PC-9 (cell line): ENCODE measurements at regions not wholly inside any gene's neighbourhood (a gene's known extent, or its start where the extent isn't known, plus 50 kb on each side); places are given as distances from the start of the nearest gene placed in this dataset.
A peak's percentile ranks its signal among the peaks of the same experiment; 100 is the strongest.

Experiments used
- BruUV-seq: library from RNA; stranded (reverse); fragments of 400-500 nt; replicated peaks from 2 replicates; lab custom pipeline; 2021; lab: Mats Ljungman, UMichigan
- CTCF ChIA-PET: fragments of 300-600 bp; sonication (Branson Sonifier 250); formaldehyde crosslinking; loops from one replicate; lab custom pipeline; 2022; ENCODE audit warnings: antibody characterized with exemption; lab: Charles Lee
- POLR2A ChIA-PET: fragments of 300-600 bp; sonication (Branson Sonifier 250); formaldehyde crosslinking; loops from one replicate; lab custom pipeline; 2022; ENCODE audit warnings: antibody characterized with exemption; ENCODE audit not compliant: unreplicated experiment; lab: Charles Lee
- DNase-seq, 2 experiments: peaks; one replicate each; pipeline versions ENCODE4 v3.0.0 to v3.0.0-alpha.2; 2015 to 2022; ENCODE audit warnings: mixed read lengths in 1 of 2
- H2AFZ ChIP-seq: fragments of 200-600 bp; sonication (generic); 2 replicates; pipeline ENCODE4 v1.8.1; 2017; ENCODE audit warnings: antibody characterized with exemption
- H3F3A ChIP-seq: fragments of 200-600 bp; sonication (generic); 2 replicates; pipeline ENCODE4 v1.8.1; 2017; ENCODE audit warnings: antibody characterized with exemption, mild to moderate bottlenecking, low read depth; ENCODE audit not compliant: insufficient read depth
- H3K27ac ChIP-seq: fragments of 200-600 bp; sonication (generic); 2 replicates; pipeline ENCODE4 v1.6.1; 2016; ENCODE audit warnings: mixed run types
- H3K27me3 ChIP-seq: fragments of 200-600 bp; sonication (generic); 2 replicates; pipeline ENCODE4 v1.6.1; 2016; ENCODE audit warnings: low read depth, mixed run types; ENCODE audit not compliant: insufficient read depth
- H3K36me3 ChIP-seq: fragments of 200-600 bp; sonication (generic); 2 replicates; pipeline ENCODE4 v1.6.1; 2016; ENCODE audit warnings: low read depth, mixed run types
- H3K4me1 ChIP-seq: fragments of 200-600 bp; sonication (generic); replicated peaks from 2 replicates; pipeline ENCODE4 v1.6.1; 2016; ENCODE audit warnings: mixed run types; ENCODE audit not compliant: insufficient read depth
- H3K4me2 ChIP-seq: fragments of 200-600 bp; sonication (generic); 2 replicates; pipeline ENCODE4 v1.6.1; 2017; ENCODE audit warnings: mixed run types
- H3K4me3 ChIP-seq: fragments of 200-600 bp; sonication (generic); 2 replicates; pipeline ENCODE4 v1.6.1; 2016; ENCODE audit warnings: mixed run types
- H3K79me2 ChIP-seq: fragments of 200-600 bp; sonication (generic); 2 replicates; pipeline ENCODE4 v1.6.1; 2017; ENCODE audit warnings: low read depth, mixed run types
- H3K9me2 ChIP-seq: fragments of 200-600 bp; sonication (generic); 2 replicates; pipeline ENCODE4 v1.8.1; 2017; ENCODE audit warnings: mild to moderate bottlenecking; ENCODE audit not compliant: insufficient read depth
- H3K9me3 ChIP-seq: fragments of 200-600 bp; sonication (generic); 2 replicates; pipeline ENCODE4 v1.8.1; 2016; ENCODE audit warnings: low read depth; ENCODE audit not compliant: insufficient read depth
- H4K20me1 ChIP-seq: fragments of 200-600 bp; sonication (generic); 2 replicates; pipeline ENCODE4 v1.8.1; 2017; ENCODE audit not compliant: insufficient read depth
- CTCF ChIP-seq: fragments of 200-600 bp; sonication (generic); conservative IDR thresholded peaks from 2 replicates; pipeline ENCODE4 v1.6.1; 2017; ENCODE audit warnings: mixed run types, antibody characterized with exemption, mild to moderate bottlenecking, moderate library complexity
- EZH2 ChIP-seq: fragments of 200-600 bp; sonication (generic); IDR thresholded peaks from 2 replicates; pipeline ENCODE4 v1.8.0; 2017; ENCODE audit warnings: antibody characterized with exemption, low read depth
- intact Hi-C: fragments of 100-400 bp; cut with micrococcal nuclease; formaldehyde crosslinking; loops from one replicate; pipeline ENCODE4 v1.10.0; 2022; ENCODE audit not compliant: unreplicated experiment

DNA sequence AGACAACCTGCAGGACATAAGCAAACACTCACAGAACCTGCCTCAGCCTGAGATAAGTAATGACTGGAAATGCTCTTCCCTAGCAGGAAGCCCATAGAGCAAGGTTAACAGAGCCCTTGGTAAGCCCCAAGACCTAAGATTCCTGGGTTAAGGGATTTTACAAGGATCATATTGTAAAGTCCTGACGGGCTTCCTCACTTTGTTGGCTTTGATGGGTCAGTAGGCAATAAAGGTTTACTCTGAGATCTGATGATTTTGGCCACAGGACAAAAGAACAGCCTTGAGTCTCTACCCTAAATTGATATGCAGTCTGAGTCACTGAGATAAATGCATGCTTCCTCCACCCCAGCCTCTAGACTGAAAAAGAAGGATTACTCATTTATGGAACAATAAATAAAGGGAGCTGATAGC, 270.8 kb downstream of the HTR7 start:
- no peaks in the 10 kb centered on the region for H3K9me2 ChIP-seq
- peak; percentile 15 to 54 for DNase-seq
- H3F3A ChIP-seq = peaks cover 6% of the 10 kb centered on the region; the same call in 1 of the 2 replicates
- H4K20me1 ChIP-seq = no peaks in the 10 kb centered on the region
- peak overlapping the region; percentile 36 for H3K4me2 ChIP-seq
- TF ChIP-seq EZH2 = no peak
- TF ChIP-seq CTCF = no peak
- no peak overlapping the region for H2AFZ ChIP-seq
- no peak overlapping the region for H3K27ac ChIP-seq
- no peaks in the 10 kb centered on the region for H3K9me3 ChIP-seq
- no peak overlapping the region for H3K4me3 ChIP-seq
- intact Hi-C loops = loop anchor here (1.0 kb wide), 1 partner anchor 360 kb away; no protein-coding TSS in a partner anchor
- BruUV-seq = no TSS peak
- peaks cover 15% of the 10 kb centered on the region for H3K4me1 ChIP-seq
- H3K79me2 ChIP-seq = no peaks in the 10 kb centered on the region
- H3K27me3 ChIP-seq = no peaks in the 10 kb centered on the region
- ChIA-PET POLR2A (no interaction called here), CTCF (no interaction called here)
- H3K36me3 ChIP-seq = no peaks in the 10 kb centered on the region

DNA sequence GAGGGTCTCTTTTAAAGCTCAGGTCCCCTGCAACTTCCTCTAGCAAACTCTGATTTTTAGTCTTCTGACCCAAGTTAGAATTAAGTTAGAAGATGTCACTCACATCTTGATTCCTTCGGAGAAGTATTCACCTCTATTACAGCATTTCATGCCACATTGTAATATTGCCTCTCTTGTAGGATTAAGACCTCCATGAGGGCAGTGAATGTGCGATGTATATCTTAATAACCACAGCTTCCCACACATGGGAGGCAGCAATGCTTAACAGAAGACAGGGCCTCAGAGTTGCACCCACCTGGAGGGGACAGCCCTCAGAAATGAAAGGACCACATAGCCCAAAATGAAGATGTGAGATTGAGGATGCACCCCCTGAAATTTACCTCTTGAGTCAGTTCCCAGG, 270.3 kb downstream of the HTR7 start:
- ChIA-PET CTCF (no interaction called here), POLR2A (no interaction called here)
- Histone ChIP-seq H2AFZ (no peak overlapping the region), H3K4me3 (no peak overlapping the region), H3K4me2 (peak overlapping the region; percentile 36; the same call in 1 of the 2 replicates), H3K36me3 (no peaks in the 10 kb centered on the region), H3K27ac (no peak overlapping the region), H3K9me2 (no peaks in the 10 kb centered on the region), H3K9me3 (no peaks in the 10 kb centered on the region), H3F3A (peaks cover 6% of the 10 kb centered on the region; the same call in 1 of the 2 replicates), H4K20me1 (no peaks in the 10 kb centered on the region), H3K27me3 (no peaks in the 10 kb centered on the region), H3K4me1 (peaks cover 15% of the 10 kb centered on the region), H3K79me2 (no peaks in the 10 kb centered on the region)
- no TSS peak for BruUV-seq
- intact Hi-C loops = loop anchor here (1.0 kb wide), 1 partner anchor 360 kb away; no protein-coding TSS in a partner anchor
- DNase-seq = no peak
- no peak for TF ChIP-seq CTCF
- TF ChIP-seq EZH2 = no peak

DNA sequence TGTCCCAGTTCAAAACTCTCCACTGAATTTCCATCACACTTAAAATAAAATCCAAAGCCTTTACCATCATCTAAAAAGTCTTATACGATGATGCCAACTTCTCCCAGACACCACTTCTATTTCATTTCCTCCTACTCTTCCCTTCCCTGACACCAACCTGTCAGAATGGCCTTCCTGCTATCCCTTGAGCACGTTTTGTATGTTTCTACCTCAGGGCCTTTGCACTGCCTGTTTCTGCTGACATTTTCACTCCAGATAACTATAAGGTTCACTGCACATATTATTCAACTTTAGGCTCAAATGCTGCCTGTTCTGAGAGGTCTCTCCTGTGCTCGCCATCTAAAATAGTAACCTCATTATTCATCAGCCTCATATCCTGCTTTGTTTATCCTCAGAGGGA, 269.6 kb downstream of the HTR7 start:
- no peaks in the 10 kb centered on the region for H3K36me3 ChIP-seq
- BruUV-seq = no TSS peak
- CTCF ChIA-PET = no interaction called here
- no peak overlapping the region for H3K27ac ChIP-seq
- POLR2A ChIA-PET = no interaction called here
- no peaks in the 10 kb centered on the region for H3K9me3 ChIP-seq
- no peak overlapping the region for H3K4me3 ChIP-seq
- no peaks in the 10 kb centered on the region for H3K27me3 ChIP-seq
- peaks cover 15% of the 10 kb centered on the region for H3K4me1 ChIP-seq
- H3K9me2 ChIP-seq = no peaks in the 10 kb centered on the region
- intact Hi-C loops = no loop called here
- TF ChIP-seq CTCF = no peak
- H3K79me2 ChIP-seq = no peaks in the 10 kb centered on the region
- no peak overlapping the region for H3K4me2 ChIP-seq
- no peaks in the 10 kb centered on the region for H4K20me1 ChIP-seq
- H2AFZ ChIP-seq = no peak overlapping the region
- no peak for DNase-seq
- peaks cover 6% of the 10 kb centered on the region; the same call in 1 of the 2 replicates for H3F3A ChIP-seq
